GM10847 (cell line): ENCODE measurements at regions not wholly inside any gene's neighbourhood (a gene's known extent, or its start where the extent isn't known, plus 50 kb on each side); places are given as distances from the start of the nearest gene placed in this dataset.

ENCODE experiments used
- POLR2A ChIP-seq: IDR thresholded peaks from 2 replicates; pipeline ENCODE4 v1.6.1; 2011; ENCODE audit not compliant: insufficient read length; ENCODE audit errors: extremely low read depth

DNA sequence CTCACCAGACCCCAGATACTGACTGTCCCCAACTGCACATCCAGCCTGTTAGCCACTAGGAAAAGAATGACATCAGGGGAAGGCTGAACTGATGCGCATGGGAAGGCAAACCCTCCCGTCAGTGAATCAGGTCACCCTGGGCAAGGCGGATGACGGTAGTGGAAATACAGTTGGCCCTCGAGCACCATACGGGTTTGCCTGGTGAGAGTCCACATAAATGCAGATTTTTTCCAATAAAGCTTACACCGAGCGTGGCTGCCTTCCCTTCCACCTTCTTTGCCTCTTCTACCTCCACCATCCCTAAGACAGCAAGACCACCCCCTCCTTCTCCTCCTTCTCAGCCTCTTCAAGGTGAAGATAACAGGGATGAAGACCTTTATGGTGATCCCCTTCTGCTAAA is 236.1 kb upstream of the TNRC6C start:
- TF ChIP-seq POLR2A, result no peak

DNA sequence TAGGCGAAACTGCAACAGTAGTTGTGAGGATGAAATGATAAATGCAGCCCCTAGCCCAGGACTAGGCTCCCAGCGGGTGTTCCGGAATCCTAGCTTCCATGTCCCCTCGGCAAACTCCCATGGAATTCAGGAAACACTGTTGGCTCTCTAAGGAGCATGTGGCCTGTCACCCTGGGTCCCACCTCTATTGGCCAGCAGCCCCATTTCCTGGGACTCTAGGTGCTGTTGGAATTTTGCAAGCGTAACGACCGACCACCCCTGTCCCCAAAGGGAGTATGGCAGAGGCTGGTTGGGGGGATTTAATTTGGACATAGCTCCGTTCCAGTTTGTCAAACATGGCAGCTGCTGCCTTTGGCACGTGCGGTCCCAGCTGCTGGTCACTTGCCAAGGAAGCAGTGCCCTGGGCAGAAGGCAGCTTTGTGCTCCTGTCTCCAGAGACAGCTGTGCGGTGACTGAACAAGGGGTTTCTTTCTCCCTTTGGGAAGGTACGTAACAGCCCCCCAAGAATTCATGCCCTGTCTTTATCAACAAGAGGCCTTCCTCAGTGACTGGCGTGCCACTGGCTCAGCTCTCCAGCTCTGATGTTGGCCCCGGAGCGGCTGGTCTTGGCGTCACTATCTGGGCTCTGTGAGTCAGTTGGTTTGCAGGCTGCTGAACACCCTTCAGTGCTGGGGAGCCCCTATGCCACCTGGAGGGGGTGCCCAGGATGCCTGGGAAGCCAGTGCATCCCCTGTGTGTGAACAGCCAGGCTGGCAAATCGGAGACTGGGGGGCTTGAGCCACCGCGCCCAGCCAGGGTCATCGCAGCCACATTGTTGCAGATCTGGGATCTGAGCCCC is 235.2 kb upstream of the TNRC6C start:
- TF ChIP-seq POLR2A, result no peak

DNA sequence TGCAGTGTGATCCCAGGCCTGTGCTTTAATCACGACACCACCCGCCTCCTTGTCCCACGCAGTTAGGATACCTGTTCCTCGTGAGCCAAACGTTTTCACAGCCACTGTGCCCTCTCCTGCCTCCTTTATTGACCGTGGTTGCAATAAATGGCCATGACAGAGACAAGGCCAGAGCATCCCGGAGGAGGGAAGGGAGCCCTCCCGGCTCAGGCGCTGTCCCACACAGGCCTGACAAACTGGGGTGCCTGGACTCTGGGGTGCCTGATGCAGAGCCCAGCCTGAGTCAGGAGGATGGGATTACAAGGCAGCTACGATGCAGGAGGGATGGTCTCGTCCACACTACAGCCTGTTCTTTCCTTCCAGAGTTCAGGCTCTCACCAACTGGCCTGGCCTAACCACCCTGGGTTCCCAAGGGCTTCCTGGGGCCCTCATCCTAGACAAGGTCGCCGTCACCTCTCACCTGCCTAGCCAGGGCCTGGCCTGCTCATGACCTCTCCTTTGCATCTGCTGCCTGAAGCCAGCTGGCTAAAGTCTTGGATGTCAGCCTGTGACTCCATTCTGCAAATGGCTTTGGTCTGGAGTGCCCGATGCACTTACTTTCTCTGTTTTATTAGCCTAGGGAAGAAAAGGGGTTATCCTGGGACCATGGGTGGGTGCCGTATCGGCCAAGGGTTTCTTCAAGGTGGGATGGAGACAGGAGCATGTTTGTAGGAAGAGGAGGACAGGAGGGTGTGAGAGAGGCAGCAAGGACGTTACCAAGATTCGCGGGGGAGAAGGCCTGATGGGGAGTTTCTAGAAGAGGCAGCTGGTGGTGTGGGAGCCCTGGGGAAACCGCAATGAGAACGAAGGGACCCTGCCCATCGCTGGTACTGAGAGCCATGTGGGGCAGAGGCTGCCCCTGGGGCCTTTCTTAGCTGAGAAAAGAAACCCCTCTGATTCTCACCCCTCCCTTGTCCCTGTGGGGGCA is 234.3 kb upstream of the TNRC6C start:
- TF ChIP-seq POLR2A, result no peak

DNA sequence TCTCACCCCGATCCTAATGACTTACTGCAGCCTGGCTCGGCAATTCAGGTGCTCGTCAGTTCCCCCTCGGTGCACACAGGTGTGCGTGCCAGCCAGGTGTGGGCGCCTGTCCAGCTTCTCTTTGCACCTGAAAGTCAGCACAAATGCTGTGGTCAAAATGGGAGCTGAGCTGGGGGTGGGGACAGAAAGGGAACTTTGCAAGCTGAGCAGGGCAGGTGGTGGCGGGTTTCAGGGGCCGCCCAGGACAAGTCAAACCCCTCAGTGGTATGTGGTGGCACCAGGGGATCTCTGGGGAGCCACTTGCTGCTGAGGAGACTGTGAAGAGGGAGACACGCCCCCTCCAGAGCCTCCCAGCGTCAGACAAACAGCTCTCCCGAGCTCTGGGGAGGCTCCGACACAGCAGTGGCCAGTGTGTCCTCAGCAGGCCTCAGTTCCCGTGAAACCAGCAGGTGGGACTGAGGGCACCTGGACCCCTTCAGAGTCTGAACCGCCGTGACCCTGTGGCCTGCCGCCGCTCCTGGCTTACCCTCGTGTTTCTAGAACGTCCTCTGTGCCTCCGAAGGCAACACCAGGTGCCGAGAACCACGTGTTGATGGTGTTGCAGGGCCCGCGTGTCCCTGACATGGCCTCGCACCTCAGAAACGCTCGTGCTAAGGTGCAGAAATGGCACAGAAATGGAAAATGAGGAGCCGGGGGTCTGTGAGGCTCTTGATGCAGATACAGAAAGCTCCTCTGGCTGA is 233.5 kb upstream of the TNRC6C start:
- TF ChIP-seq POLR2A, result no peak

DNA sequence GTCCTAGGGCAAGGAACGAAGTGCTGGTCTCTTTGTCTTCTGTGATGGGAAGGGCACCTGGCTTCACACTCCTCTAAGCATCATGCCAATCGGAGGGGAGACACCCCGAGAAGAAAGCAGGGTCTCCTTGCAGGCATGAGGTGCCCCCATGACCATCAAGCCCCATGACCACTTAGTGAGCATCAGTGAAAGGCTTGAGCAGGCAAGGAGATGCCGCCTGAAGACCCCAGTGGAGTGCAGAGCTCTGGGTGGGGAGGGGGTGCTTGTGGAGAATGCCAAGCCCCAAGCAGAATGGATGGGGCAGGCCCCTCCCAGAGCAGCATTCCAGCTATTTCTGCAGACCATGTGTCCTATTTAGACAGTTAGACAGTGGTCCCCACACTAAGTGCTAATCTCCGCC is 232.7 kb upstream of the TNRC6C start:
- TF ChIP-seq POLR2A, result no peak

GRCh38 chr17:77726549-77727006 is 231.9 kb upstream of the TNRC6C start:
- no peak for TF ChIP-seq POLR2A

DNA sequence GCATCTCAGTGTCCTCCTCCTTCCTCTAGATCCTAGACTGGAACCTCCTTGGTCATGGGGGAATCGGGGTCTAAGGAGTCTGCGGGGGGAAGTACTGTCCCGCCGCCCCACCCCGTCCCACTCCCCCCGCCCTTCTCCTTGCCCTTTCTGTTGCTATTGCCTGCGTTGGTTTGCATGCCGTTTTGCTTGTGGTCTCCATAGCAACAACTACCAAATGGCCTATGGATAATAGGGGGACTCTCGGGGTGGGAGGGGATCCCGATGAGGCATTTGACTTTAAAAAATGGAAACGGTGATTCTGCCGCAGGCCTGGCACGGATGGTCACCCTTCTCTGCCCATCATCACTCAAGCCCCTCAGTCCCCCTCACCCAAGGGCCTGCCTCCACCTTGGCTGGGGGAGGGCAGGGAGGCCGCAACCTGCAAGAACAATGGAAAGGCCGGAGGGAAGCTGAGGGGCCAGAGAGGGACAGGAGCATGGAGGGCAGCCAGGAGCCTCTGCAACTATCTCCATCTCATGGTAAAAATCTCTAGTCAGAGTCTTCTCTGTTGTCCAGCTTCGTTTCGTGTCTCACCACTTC is 231.4 kb upstream of the TNRC6C start:
- TF ChIP-seq POLR2A, result no peak

GRCh38 chr17:77728474-77728795 is 230.1 kb upstream of the TNRC6C start:
- TF ChIP-seq POLR2A, result no peak

GRCh38 chr17:77728871-77729270 is 229.6 kb upstream of the TNRC6C start:
- no peak for TF ChIP-seq POLR2A

GRCh38 chr17:77729587-77729986 is 228.9 kb upstream of the TNRC6C start:
- TF ChIP-seq POLR2A, result no peak

DNA sequence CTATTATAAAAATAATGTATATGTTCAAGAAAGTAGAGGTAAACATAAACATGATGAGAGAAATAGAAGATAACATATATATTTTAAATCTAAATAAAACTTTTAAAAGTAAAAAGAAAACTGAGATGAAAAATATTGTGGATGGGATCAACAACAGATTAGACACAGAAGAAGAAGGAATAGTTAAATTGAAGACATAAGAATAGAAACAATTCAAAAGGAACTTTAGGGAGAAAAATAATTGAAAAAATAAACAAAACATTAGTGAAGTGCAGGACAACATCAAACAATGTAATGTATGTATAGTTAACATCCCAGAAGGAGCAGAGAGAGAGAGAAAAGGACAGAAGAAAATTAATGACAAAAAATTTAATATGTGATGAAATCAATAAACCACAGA is 228.1 kb upstream of the TNRC6C start:
- no peak for TF ChIP-seq POLR2A

GRCh38 chr17:77733576-77734296 is 224.8 kb upstream of the TNRC6C start:
- no peak for TF ChIP-seq POLR2A

DNA sequence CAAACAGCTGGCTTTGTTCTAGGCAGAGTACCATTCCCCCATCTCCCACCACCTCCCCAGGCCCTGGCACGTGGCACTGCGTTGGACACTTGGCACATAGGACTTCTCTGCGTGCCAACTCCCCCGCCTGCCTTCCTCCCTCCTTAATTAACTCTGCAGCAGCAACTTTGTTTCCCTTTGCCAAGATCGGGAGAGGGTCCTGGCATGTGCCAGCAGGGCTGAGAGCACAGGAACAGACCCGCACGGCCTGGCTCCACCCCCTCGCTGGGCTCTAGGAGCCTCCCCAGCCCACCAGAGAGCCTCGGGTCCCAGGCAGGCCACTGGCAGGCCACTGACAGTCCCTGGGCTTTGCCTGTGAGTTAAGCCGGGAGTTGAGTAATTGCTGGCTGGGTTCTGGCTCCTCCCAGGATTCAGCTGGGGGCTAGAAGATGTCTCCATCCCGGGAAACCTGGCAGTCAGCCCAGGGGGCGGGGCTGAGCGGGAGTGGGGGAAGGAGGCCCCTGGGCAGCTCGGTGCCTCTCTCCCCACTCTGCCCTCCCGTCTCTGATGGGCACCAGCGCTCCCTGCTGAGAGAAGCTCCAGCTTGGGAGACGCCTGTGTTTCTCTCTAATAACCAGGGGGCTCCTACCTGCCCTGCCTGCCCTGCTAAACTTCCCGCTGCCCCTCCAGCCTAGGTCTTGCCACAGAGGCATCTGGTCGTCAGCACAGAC is 224.0 kb upstream of the TNRC6C start:
- no peak for TF ChIP-seq POLR2A

GRCh38 chr17:77735081-77735565 is 223.4 kb upstream of the TNRC6C start:
- no peak for TF ChIP-seq POLR2A
